CD4-positive, alpha-beta T cell (primary cell): ENCODE measurements at regions not wholly inside any gene's neighbourhood (a gene's known extent, or its start where the extent isn't known, plus 50 kb on each side); places are given as distances from the start of the nearest gene placed in this dataset.

Experiments used
- ATAC-seq: fragments of 200-7000 bp; cut with Tn5 transposase; one replicate; pipeline ENCODE4 v1.10.0; 2022; ENCODE audit warnings: mild to moderate bottlenecking; ENCODE audit not compliant: poor library complexity
- CTCF ChIA-PET: fragments of 350-600 bp; sonication (Branson Sonifier 250); formaldehyde crosslinking; loops from one replicate; lab custom pipeline; 2021; ENCODE audit warnings: antibody characterized with exemption, inconsistent platforms; lab: Charles Lee
- POLR2A ChIA-PET: fragments of 350-600 bp; sonication (Branson Sonifier 250); formaldehyde crosslinking; loops from one replicate; lab custom pipeline; 2021; ENCODE audit warnings: antibody characterized with exemption, inconsistent platforms; lab: Charles Lee
- DNase-seq, 14 experiments: peaks; one replicate each; pipeline ENCODE4 v3.0.0-alpha.2; 2013 to 2020; ENCODE audit warnings: mixed read lengths in 2 of 14
- H3K27ac ChIP-seq, 2 donors: one replicate each; pipeline versions ENCODE4 v1.5.1 to v1.7.0; 2013; ENCODE audit warnings: low read length in 2 of 2, low read depth in 1 of 2, mild to moderate bottlenecking in 1 of 2
- H3K27me3 ChIP-seq, 2 experiments: 1 replicate in 1 of 2; 2 replicates in 1 of 2; pipeline versions ENCODE4 v1.6.1 to v1.7.0; 2013; ENCODE audit warnings: low read length in 2 of 2, control low read depth in 1 of 2, mild to moderate bottlenecking in 1 of 2, moderate library complexity in 1 of 2; ENCODE audit not compliant: insufficient read depth in 2 of 2, control insufficient read depth in 1 of 2
- H3K36me3 ChIP-seq: one replicate; pipeline ENCODE4 v1.6.1; 2013; ENCODE audit warnings: low read length, control low read depth; ENCODE audit not compliant: insufficient read depth
- H3K4me1 ChIP-seq: one replicate; pipeline ENCODE4 v1.6.1; 2013; ENCODE audit warnings: low read length, control low read depth; ENCODE audit not compliant: insufficient read depth
- H3K4me3 ChIP-seq: one replicate; pipeline ENCODE4 v1.5.1; 2013; ENCODE audit warnings: mild to moderate bottlenecking, low read length, moderate library complexity
- H3K9me3 ChIP-seq, 2 experiments: 1 replicate in 1 of 2; 2 replicates in 1 of 2; pipeline versions ENCODE4 v1.6.1 to v1.7.0; 2013; ENCODE audit warnings: low read length in 2 of 2, mild to moderate bottlenecking in 2 of 2, control low read depth in 1 of 2, moderate library complexity in 1 of 2; ENCODE audit not compliant: control insufficient read depth in 1 of 2, insufficient read depth in 1 of 2
- H3K27ac Mint-ChIP-seq: one replicate; pipeline ENCODE4 v1.8.0; 2020; ENCODE audit warnings: mixed read lengths
- H3K27me3 Mint-ChIP-seq: one replicate; pipeline ENCODE4 v1.8.0; 2021; ENCODE audit warnings: mixed read lengths
- H3K36me3 Mint-ChIP-seq: one replicate; pipeline ENCODE4 v1.8.0; 2021; ENCODE audit warnings: low read depth, mixed read lengths
- H3K4me1 Mint-ChIP-seq: one replicate; pipeline ENCODE4 v1.8.0; 2021; ENCODE audit warnings: low read depth, mixed read lengths
- H3K4me3 Mint-ChIP-seq: one replicate; pipeline ENCODE4 v1.8.0; 2020; ENCODE audit warnings: mild to moderate bottlenecking, mixed read lengths
- H3K9me3 Mint-ChIP-seq: one replicate; pipeline ENCODE4 v1.8.0; 2020; ENCODE audit warnings: mixed read lengths
- CTCF ChIP-seq: fragments of 200-600 bp; IDR thresholded peaks from one replicate; pipeline ENCODE4 v1.8.0; 2022; ENCODE audit warnings: antibody characterized with exemption, mild to moderate bottlenecking
- intact Hi-C, 2 experiments: fragments of 100-400 bp; cut with DNase I in 1 of 2; cut with micrococcal nuclease in 1 of 2; formaldehyde crosslinking; loops; one replicate each; pipeline versions ENCODE4 v1.15.1 to v1.9.0; 2023 to 2025; cut with DNase I, micrococcal nuclease

GRCh38 chr2:94956797-94957391, 68.6 kb upstream of the MAL start:
- intact Hi-C loops = no loop called here
- H3K9me3 ChIP-seq = no peaks in the 10 kb centered on the region
- no peaks in the 10 kb centered on the region for H3K4me1 Mint-ChIP-seq
- ChIA-PET CTCF (interaction anchor here (0.6 to 1.3 kb wide), 6 partner anchors 20 to 158 kb away, joined by 3 to 6 read pairs (median 4); no protein-coding TSS in a partner anchor), POLR2A (no interaction called here)
- no peak overlapping the region for H3K4me3 Mint-ChIP-seq
- peaks cover 10 to 13% of the 10 kb centered on the region in 2 experiments for H3K27me3 ChIP-seq
- no peaks in the 10 kb centered on the region for H3K4me1 ChIP-seq
- no peak overlapping the region for H3K27ac ChIP-seq
- H3K4me3 ChIP-seq = no peak overlapping the region
- ATAC-seq = no peak
- no peaks in the 10 kb centered on the region for H3K36me3 Mint-ChIP-seq
- TF ChIP-seq CTCF = peak; percentile 97
- DNase-seq = peak in 13 of 14 experiments; percentile 10 to 53 (median 20)
- H3K27ac Mint-ChIP-seq = no peak overlapping the region
- H3K9me3 Mint-ChIP-seq = no peaks in the 10 kb centered on the region
- no peaks in the 10 kb centered on the region for H3K36me3 ChIP-seq
- peaks cover 66% of the 10 kb centered on the region for H3K27me3 Mint-ChIP-seq

GRCh38 chr2:94958245-94958644, 67.3 kb upstream of the MAL start:
- TF ChIP-seq CTCF = no peak
- CTCF ChIA-PET = no interaction called here
- no peaks in the 10 kb centered on the region for H3K36me3 Mint-ChIP-seq

GRCh38 chr2:94960266-94960665, 65.2 kb upstream of the MAL start:
- DNase-seq = no peak
- H3K27me3 Mint-ChIP-seq = peaks cover 51% of the 10 kb centered on the region
- H3K4me3 Mint-ChIP-seq = no peak overlapping the region
- intact Hi-C loops = no loop called here
- H3K27me3 ChIP-seq = peaks cover 15 to 20% of the 10 kb centered on the region in 2 experiments
- H3K4me1 Mint-ChIP-seq = no peaks in the 10 kb centered on the region
- no peaks in the 10 kb centered on the region for H3K9me3 Mint-ChIP-seq
- no peak for TF ChIP-seq CTCF
- H3K4me3 ChIP-seq = no peak overlapping the region
- no peak overlapping the region for H3K27ac Mint-ChIP-seq
- no peak for ATAC-seq
- no peaks in the 10 kb centered on the region for H3K36me3 ChIP-seq
- H3K36me3 Mint-ChIP-seq = no peaks in the 10 kb centered on the region
- ChIA-PET POLR2A (no interaction called here), CTCF (no interaction called here)
- no peak overlapping the region for H3K27ac ChIP-seq
- no peaks in the 10 kb centered on the region for H3K9me3 ChIP-seq
- no peaks in the 10 kb centered on the region for H3K4me1 ChIP-seq

More at GRCh38 chr2:94958245-94958644, 67.3 kb upstream of the MAL start:
- no peaks in the 10 kb centered on the region for H3K9me3 ChIP-seq
- H3K4me3 Mint-ChIP-seq = no peak overlapping the region
- no peaks in the 10 kb centered on the region for H3K36me3 ChIP-seq
- no peak for DNase-seq
- no peak overlapping the region for H3K27ac ChIP-seq
- ATAC-seq = no peak
- POLR2A ChIA-PET = no interaction called here
- intact Hi-C loops = no loop called here
- H3K9me3 Mint-ChIP-seq = no peaks in the 10 kb centered on the region
- H3K4me3 ChIP-seq = no peak overlapping the region
- peaks cover 54% of the 10 kb centered on the region for H3K27me3 Mint-ChIP-seq
- H3K27me3 ChIP-seq = peaks cover 12 to 13% of the 10 kb centered on the region in 2 experiments
- no peaks in the 10 kb centered on the region for H3K4me1 Mint-ChIP-seq
- H3K4me1 ChIP-seq = no peaks in the 10 kb centered on the region
- H3K27ac Mint-ChIP-seq = no peak overlapping the region
